ENCODE measurements at regions not wholly inside any gene's neighbourhood (a gene's known extent, or its start where the extent isn't known, plus 50 kb on each side); places are given as distances from the start of the nearest gene placed in this dataset.

DNA sequence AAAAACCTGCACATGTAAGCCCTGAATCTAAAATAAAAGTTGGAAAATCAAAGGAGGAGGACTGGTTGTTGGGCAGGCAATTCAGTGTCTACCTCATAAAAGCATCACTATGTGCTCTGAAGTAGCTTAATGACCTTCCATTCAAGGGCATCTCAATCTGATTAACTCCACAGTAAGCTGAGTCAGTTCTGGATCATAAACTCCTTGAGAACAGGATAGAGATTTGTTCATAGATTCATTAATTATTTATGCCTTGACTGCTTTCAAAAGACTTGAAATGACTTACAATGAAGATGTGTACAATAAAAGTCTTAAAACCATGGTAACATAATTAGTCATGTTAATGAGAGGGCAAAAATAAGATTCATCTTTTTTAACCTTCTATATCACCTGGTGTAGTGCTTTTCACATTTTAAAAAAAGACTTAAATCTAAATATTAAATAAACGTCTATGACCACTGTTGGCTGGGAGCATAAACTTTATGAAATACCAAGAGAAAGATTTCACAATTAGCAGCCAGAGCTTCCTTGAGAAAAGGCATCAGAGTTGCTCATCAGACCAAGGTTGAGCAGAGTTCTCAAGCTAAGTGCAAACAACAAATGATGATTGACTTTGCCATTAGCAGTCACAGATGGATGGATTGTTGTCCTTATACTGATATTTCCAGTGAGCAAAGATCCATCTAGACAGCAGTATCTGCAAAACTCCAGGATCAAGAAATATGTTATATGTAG lies 237.3 kb upstream of the THUMPD2 start:
- TF ChIP-seq, protein P1, sequence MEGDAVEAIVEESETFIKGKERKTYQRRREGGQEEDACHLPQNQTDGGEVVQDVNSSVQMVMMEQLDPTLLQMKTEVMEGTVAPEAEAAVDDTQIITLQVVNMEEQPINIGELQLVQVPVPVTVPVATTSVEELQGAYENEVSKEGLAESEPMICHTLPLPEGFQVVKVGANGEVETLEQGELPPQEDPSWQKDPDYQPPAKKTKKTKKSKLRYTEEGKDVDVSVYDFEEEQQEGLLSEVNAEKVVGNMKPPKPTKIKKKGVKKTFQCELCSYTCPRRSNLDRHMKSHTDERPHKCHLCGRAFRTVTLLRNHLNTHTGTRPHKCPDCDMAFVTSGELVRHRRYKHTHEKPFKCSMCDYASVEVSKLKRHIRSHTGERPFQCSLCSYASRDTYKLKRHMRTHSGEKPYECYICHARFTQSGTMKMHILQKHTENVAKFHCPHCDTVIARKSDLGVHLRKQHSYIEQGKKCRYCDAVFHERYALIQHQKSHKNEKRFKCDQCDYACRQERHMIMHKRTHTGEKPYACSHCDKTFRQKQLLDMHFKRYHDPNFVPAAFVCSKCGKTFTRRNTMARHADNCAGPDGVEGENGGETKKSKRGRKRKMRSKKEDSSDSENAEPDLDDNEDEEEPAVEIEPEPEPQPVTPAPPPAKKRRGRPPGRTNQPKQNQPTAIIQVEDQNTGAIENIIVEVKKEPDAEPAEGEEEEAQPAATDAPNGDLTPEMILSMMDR (IDR thresholded peaks at IDR 0.05) = no peak
- TF ChIP-seq POLR2A (IDR thresholded peaks at IDR 0.05) = no peak

Measured in adrenal gland (tissue), 5 donors.